H9 (cell line): ENCODE measurements at regions not wholly inside any gene's neighbourhood (a gene's known extent, or its start where the extent isn't known, plus 50 kb on each side); places are given as distances from the start of the nearest gene placed in this dataset.

Experiments used
- DNase-seq: peaks from one replicate; pipeline ENCODE4 v3.0.0-alpha.2; 2017
- H2AFZ ChIP-seq: one replicate; pipeline ENCODE4 v1.6.1; 2013; ENCODE audit warnings: mild to moderate bottlenecking, low read length, control low read depth, moderate library complexity
- H2AK5ac ChIP-seq: 2 replicates; pipeline ENCODE4 v1.6.1; 2013; ENCODE audit warnings: low read length, control low read depth, mixed read lengths; ENCODE audit not compliant: insufficient read length
- H2BK120ac ChIP-seq: one replicate; pipeline ENCODE4 v1.6.1; 2013; ENCODE audit warnings: low read depth, mild to moderate bottlenecking, low read length, control low read depth, inconsistent platforms; ENCODE audit not compliant: poor library complexity, severe bottlenecking
- H2BK12ac ChIP-seq: 2 replicates; pipeline ENCODE4 v1.6.1; 2013; ENCODE audit warnings: low read length, control low read depth, mixed read lengths, low read depth; ENCODE audit not compliant: insufficient read length
- H2BK15ac ChIP-seq: 2 replicates; pipeline ENCODE4 v1.6.1; 2013; ENCODE audit warnings: low read depth, low read length, control low read depth
- H2BK20ac ChIP-seq: one replicate; pipeline ENCODE4 v1.6.1; 2013; ENCODE audit warnings: low read depth, mild to moderate bottlenecking, low read length, control low read depth, inconsistent platforms; ENCODE audit not compliant: poor library complexity, severe bottlenecking
- H2BK5ac ChIP-seq: 2 replicates; pipeline ENCODE4 v1.6.1; 2013; ENCODE audit warnings: low read length, control low read depth, mixed read lengths; ENCODE audit not compliant: insufficient read length
- H3K14ac ChIP-seq: 2 replicates; pipeline ENCODE4 v1.6.1; 2013; ENCODE audit warnings: low read length, control low read depth; ENCODE audit not compliant: insufficient read depth
- H3K18ac ChIP-seq: 2 replicates; pipeline ENCODE4 v1.6.1; 2013; ENCODE audit warnings: low read depth, mild to moderate bottlenecking, mixed read lengths, low read length, control low read depth; ENCODE audit not compliant: insufficient read length
- H3K23ac ChIP-seq: 2 replicates; pipeline ENCODE4 v1.6.1; 2013; ENCODE audit warnings: low read length, control low read depth, mixed read lengths, low read depth; ENCODE audit not compliant: insufficient read length
- H3K23me2 ChIP-seq: 2 replicates; pipeline ENCODE4 v1.6.1; 2013; ENCODE audit warnings: low read depth, mild to moderate bottlenecking, mixed read lengths, low read length, control low read depth; ENCODE audit not compliant: insufficient read length, poor library complexity, severe bottlenecking
- H3K27ac ChIP-seq: 2 replicates; pipeline ENCODE4 v1.5.1; 2013; ENCODE audit warnings: low read length, control low read depth, mixed read lengths, low read depth; ENCODE audit not compliant: insufficient read length
- H3K27me3 ChIP-seq: 2 replicates; pipeline ENCODE4 v1.6.1; 2013; ENCODE audit warnings: low read length, control low read depth, inconsistent platforms; ENCODE audit not compliant: insufficient read depth
- H3K4ac ChIP-seq: 2 replicates; pipeline ENCODE4 v1.6.1; 2013; ENCODE audit warnings: low read depth, mild to moderate bottlenecking, control low read depth, inconsistent platforms, low read length, moderate library complexity
- H3K4me1 ChIP-seq: 2 replicates; pipeline ENCODE4 v1.6.1; 2013; ENCODE audit warnings: low read length, control low read depth, inconsistent platforms; ENCODE audit not compliant: insufficient read depth
- H3K4me2 ChIP-seq: 2 replicates; pipeline ENCODE4 v1.6.1; 2013; ENCODE audit warnings: low read length, control low read depth, mixed read lengths; ENCODE audit not compliant: insufficient read length, insufficient read depth
- H3K56ac ChIP-seq: 2 replicates; pipeline ENCODE4 v1.6.1; 2013; ENCODE audit warnings: low read depth, mild to moderate bottlenecking, mixed read lengths, low read length, control low read depth; ENCODE audit not compliant: insufficient read length
- H3K79me1 ChIP-seq: 2 replicates; pipeline ENCODE4 v1.6.1; 2013; ENCODE audit warnings: low read depth, mild to moderate bottlenecking, moderate library complexity, low read length, control low read depth, inconsistent platforms; ENCODE audit not compliant: insufficient read depth, poor library complexity, severe bottlenecking
- H3K79me2 ChIP-seq: 2 replicates; pipeline ENCODE4 v1.6.1; 2013; ENCODE audit warnings: low read length, control low read depth, inconsistent platforms; ENCODE audit not compliant: insufficient read depth
- H3K9ac ChIP-seq: 2 replicates; pipeline ENCODE4 v1.6.1; 2013; ENCODE audit warnings: low read length, control low read depth, mixed read lengths; ENCODE audit not compliant: insufficient read length; ENCODE audit errors: extremely low read depth
- H3K9me3 ChIP-seq: one replicate; pipeline ENCODE4 v1.6.1; 2013; ENCODE audit warnings: low read depth, low read length, inconsistent platforms; ENCODE audit not compliant: control insufficient read depth
- H3T11ph ChIP-seq: one replicate; pipeline ENCODE4 v1.6.1; 2013; ENCODE audit warnings: mild to moderate bottlenecking, low read length, control low read depth, inconsistent platforms
- H4K20me1 ChIP-seq: one replicate; pipeline ENCODE4 v1.6.1; 2013; ENCODE audit not compliant: control insufficient read depth, insufficient read length, insufficient read depth
- H4K5ac ChIP-seq: 2 replicates; pipeline ENCODE4 v1.6.1; 2013; ENCODE audit warnings: low read depth, mild to moderate bottlenecking, mixed read lengths, low read length, control low read depth; ENCODE audit not compliant: insufficient read length
- H4K8ac ChIP-seq: replicated peaks from 2 replicates; pipeline ENCODE4 v1.6.1; 2013; ENCODE audit warnings: low read length, control low read depth, mixed read lengths, low read depth; ENCODE audit not compliant: insufficient read length
- H4K91ac ChIP-seq: 2 replicates; pipeline ENCODE4 v1.6.1; 2013; ENCODE audit warnings: low read depth, mild to moderate bottlenecking, moderate library complexity, mixed read lengths, low read length, control low read depth; ENCODE audit not compliant: insufficient read length
- H3K27ac Mint-ChIP-seq, 3 experiments: 2 replicates in 2 of 3; 3 replicates in 1 of 3; pipeline ENCODE4 v1.8.0; 2020 to 2021; ENCODE audit warnings: mixed read lengths in 3 of 3, mild to moderate bottlenecking in 1 of 3, moderate library complexity in 1 of 3
- H3K27me3 Mint-ChIP-seq: 2 replicates; pipeline ENCODE4 v1.8.0; 2021; ENCODE audit warnings: low read depth, mild to moderate bottlenecking, moderate library complexity, mixed read lengths
- H3K36me3 Mint-ChIP-seq, 3 experiments: 2 replicates in 2 of 3; 3 replicates in 1 of 3; pipeline ENCODE4 v1.8.0; 2020 to 2021; ENCODE audit warnings: low read depth in 3 of 3, mixed read lengths in 3 of 3; ENCODE audit not compliant: insufficient read depth in 1 of 3
- H3K4me1 Mint-ChIP-seq, 2 experiments: 2 replicates each; pipeline ENCODE4 v1.8.0; 2020; ENCODE audit warnings: mixed read lengths in 2 of 2
- H3K4me3 Mint-ChIP-seq, 2 experiments: 2 replicates in 1 of 2; 3 replicates in 1 of 2; pipeline ENCODE4 v1.8.0; 2020 to 2021; ENCODE audit warnings: mild to moderate bottlenecking in 2 of 2, mixed read lengths in 2 of 2, moderate library complexity in 1 of 2
- H3K9me3 Mint-ChIP-seq, 2 experiments: 2 replicates in 1 of 2; 3 replicates in 1 of 2; pipeline ENCODE4 v1.8.0; 2020; ENCODE audit warnings: mild to moderate bottlenecking in 2 of 2, mixed read lengths in 2 of 2, moderate library complexity in 1 of 2
- CTCF ChIP-seq: fragments of 200-600 bp; sonication (generic); conservative IDR thresholded peaks from 3 replicates; pipeline ENCODE4 v1.8.0; 2021; ENCODE audit warnings: antibody characterized with exemption, mild to moderate bottlenecking
- WGBS: extraction: QIAGEN DNeasy Blood & Tissue Kit; methylation state at CpG from one replicate; pipeline ENCODE4 v1.1.7; 2013; ENCODE audit warnings: missing lambda C conversion rate, low lambda C conversion rate, mixed read lengths; ENCODE audit not compliant: insufficient read length; ENCODE audit errors: extremely low coverage; 5-methylcytosine and 5-hydroxymethylcytosine counted together

- H2BK20ac ChIP-seq = no peak overlapping the region
- peaks cover 0 to 7% (median 0%) of the 10 kb centered on the region in 3 experiments; a peak in 1 of 7 replicates for H3K36me3 Mint-ChIP-seq
These were observed 109.7 kb downstream of the FOXI3 start for GRCh38 chr2:88342749-88343148.

More at GRCh38 chr2:88342749-88343148, 109.7 kb downstream of the FOXI3 start:
- Histone ChIP-seq H3K79me1 (no peaks in the 10 kb centered on the region), H2BK12ac (no peak overlapping the region), H4K5ac (no peak overlapping the region), H3K27me3 (no peaks in the 10 kb centered on the region; the same call in 1 of the 2 replicates), H3K56ac (no peak overlapping the region), H3K9ac (no peak overlapping the region), H3K9me3 (no peaks in the 10 kb centered on the region), H4K20me1 (no peaks in the 10 kb centered on the region), H2AFZ (no peak overlapping the region), H3K14ac (no peak overlapping the region), H4K8ac (no peak overlapping the region), H3K79me2 (no peaks in the 10 kb centered on the region), H3K18ac (no peak overlapping the region), H3K27ac (no peak overlapping the region), H3K4me1 (no peaks in the 10 kb centered on the region), H2BK5ac (no peak overlapping the region), H4K91ac (no peak overlapping the region), H3K4ac (no peak overlapping the region), H3K23ac (no peak overlapping the region), H2AK5ac (no peak overlapping the region), H3T11ph (no peak overlapping the region), H2BK120ac (no peak overlapping the region), H3K4me2 (no peak overlapping the region), H3K23me2 (no peaks in the 10 kb centered on the region), H2BK15ac (no peak overlapping the region)
- Mint-ChIP-seq H3K27me3 (peaks cover 43% of the 10 kb centered on the region), H3K9me3 (peaks cover 6 to 7% of the 10 kb centered on the region in 2 experiments; a peak in 2 of 5 replicates), H3K4me1 (peaks cover 3 to 6% of the 10 kb centered on the region in 2 experiments; a peak in 3 of 4 replicates), H3K27ac (no peak overlapping the region), H3K4me3 (no peak overlapping the region)
- TF ChIP-seq CTCF = no peak
- WGBS = no CpG with 5 or more reads among the region's 4 CpGs
- no peak for DNase-seq
